Suprapubic skin (tissue), 3 donors: ENCODE measurements at regions not wholly inside any gene's neighbourhood (a gene's known extent, or its start where the extent isn't known, plus 50 kb on each side); places are given as distances from the start of the nearest gene placed in this dataset.

Experiments
- POLR2AphosphoS5 ChIP-seq, 3 donors: sonication (generic); formaldehyde crosslinking; IDR thresholded peaks; one replicate each; pipeline ENCODE4 v1.6.1; 2017; ENCODE audit warnings: antibody characterized with exemption in 3 of 3
- TF ChIP-seq, protein P1 (sequence below), 2 donors: fragments of 200-600 bp in 1 of 2; fragments of 450-650 bp in 1 of 2; sonication (generic) in 1 of 2; IDR thresholded peaks; one replicate each; pipeline ENCODE4 v1.5.1; 2016 to 2019; ENCODE audit warnings: antibody characterized with exemption in 2 of 2, mild to moderate bottlenecking in 1 of 2, moderate library complexity in 1 of 2

DNA sequence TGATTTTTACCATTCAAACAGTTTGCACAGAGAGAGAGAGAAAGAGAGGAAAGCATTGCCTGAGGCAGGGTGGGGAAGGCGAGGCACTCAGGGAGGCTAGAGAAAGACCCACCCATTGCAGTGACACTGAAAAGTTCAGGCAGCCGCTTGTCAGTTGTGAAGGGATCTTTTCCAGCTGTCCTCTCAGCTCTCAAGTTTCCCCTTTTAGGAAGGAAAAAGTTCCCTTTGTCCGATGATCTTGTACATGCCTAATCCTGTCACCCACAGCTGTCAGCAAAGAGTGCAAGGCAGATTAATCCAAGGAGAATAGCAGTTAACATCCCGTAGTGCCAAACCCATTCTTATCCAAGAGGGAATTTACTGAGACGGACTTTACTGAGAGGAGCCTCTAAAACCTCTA is 255.0 kb downstream of the MAGEB5 start:
- TF ChIP-seq, protein P1, sequence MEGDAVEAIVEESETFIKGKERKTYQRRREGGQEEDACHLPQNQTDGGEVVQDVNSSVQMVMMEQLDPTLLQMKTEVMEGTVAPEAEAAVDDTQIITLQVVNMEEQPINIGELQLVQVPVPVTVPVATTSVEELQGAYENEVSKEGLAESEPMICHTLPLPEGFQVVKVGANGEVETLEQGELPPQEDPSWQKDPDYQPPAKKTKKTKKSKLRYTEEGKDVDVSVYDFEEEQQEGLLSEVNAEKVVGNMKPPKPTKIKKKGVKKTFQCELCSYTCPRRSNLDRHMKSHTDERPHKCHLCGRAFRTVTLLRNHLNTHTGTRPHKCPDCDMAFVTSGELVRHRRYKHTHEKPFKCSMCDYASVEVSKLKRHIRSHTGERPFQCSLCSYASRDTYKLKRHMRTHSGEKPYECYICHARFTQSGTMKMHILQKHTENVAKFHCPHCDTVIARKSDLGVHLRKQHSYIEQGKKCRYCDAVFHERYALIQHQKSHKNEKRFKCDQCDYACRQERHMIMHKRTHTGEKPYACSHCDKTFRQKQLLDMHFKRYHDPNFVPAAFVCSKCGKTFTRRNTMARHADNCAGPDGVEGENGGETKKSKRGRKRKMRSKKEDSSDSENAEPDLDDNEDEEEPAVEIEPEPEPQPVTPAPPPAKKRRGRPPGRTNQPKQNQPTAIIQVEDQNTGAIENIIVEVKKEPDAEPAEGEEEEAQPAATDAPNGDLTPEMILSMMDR (IDR thresholded peaks at IDR 0.05) = no peak
- TF ChIP-seq POLR2AphosphoS5 (IDR thresholded peaks at IDR 0.05) = no peak
